ENCODE measurements at regions not wholly inside any gene's neighbourhood (a gene's known extent, or its start where the extent isn't known, plus 50 kb on each side); places are given as distances from the start of the nearest gene placed in this dataset.

GRCh38 chr1:228827019-228827418 lies 91.7 kb downstream of the RHOU start:
- H3F3A ChIP-seq (ENCODE audit: insufficient read depth, low read length): no peaks in the 10 kb centered on the region
- TF ChIP-seq EZH2phosphoT487 (IDR thresholded peaks at IDR 0.05; ENCODE audit: low read length): no peak
- TF ChIP-seq EZH2 (optimal IDR thresholded peaks at IDR 0.05; ENCODE audit: low read depth, low read length): no peak
- TF ChIP-seq CTCF (IDR thresholded peaks at IDR 0.05; ENCODE audit: low read length): no peak
- H3K27me3 ChIP-seq (replicated peaks; ENCODE audit: insufficient read depth, low read length): no peaks in the 10 kb centered on the region
- no peaks in the 10 kb centered on the region for H3K9me3 ChIP-seq (replicated peaks; ENCODE audit: insufficient read depth, low read length)
- no peak overlapping the region for H3K27ac ChIP-seq (ENCODE audit: low read length)
- DNase-seq: no peak
- H3K4me2 ChIP-seq (ENCODE audit: low read depth, low read length): no peak overlapping the region
- H3K9me2 ChIP-seq (replicated peaks; ENCODE audit: insufficient read depth, low read length): no peaks in the 10 kb centered on the region
- H3K4me1 ChIP-seq (ENCODE audit: low read length): no peaks in the 10 kb centered on the region
- no peaks in the 10 kb centered on the region for H3K79me2 ChIP-seq (ENCODE audit: low read length)
- no peaks in the 10 kb centered on the region for H3K36me3 ChIP-seq (replicated peaks; ENCODE audit: insufficient read depth, low read length)
- no peak overlapping the region for H3K9ac ChIP-seq (ENCODE audit: low read length)
- no peaks in the 10 kb centered on the region for H4K20me1 ChIP-seq (ENCODE audit: insufficient read depth, low read length)
- H2AFZ ChIP-seq (ENCODE audit: low read length): no peak overlapping the region
- no peak overlapping the region for H3K4me3 ChIP-seq (ENCODE audit: low read length)

DNA sequence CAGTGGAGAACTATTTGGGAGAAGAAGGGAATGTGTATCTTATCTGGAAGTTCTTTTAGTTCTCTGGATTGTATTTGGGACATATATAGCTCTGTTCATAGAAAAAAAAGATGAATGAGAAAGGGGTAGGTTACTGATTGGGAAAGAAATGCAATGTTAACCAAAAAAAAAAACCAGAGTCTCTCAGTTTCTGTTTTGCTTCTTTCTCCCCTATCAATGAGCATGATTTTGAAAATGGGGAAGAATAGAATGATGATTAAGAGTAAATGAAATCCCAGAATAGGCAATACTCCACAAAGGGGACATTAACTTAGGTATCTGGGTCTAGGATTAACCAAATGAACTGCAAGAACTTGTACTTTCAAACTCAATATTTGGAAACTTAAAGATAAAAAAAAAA lies 92.9 kb downstream of the RHOU start:
- Histone ChIP-seq H3K4me2 (ENCODE audit: low read depth, low read length) (no peak overlapping the region), H3K27me3 (replicated peaks; ENCODE audit: insufficient read depth, low read length) (no peaks in the 10 kb centered on the region), H3K27ac (ENCODE audit: low read length) (no peak overlapping the region), H3F3A (ENCODE audit: insufficient read depth, low read length) (no peaks in the 10 kb centered on the region), H3K79me2 (ENCODE audit: low read length) (no peaks in the 10 kb centered on the region), H3K9ac (ENCODE audit: low read length) (no peak overlapping the region), H3K9me3 (replicated peaks; ENCODE audit: insufficient read depth, low read length) (no peaks in the 10 kb centered on the region), H3K4me3 (ENCODE audit: low read length) (no peak overlapping the region), H4K20me1 (ENCODE audit: insufficient read depth, low read length) (no peaks in the 10 kb centered on the region), H2AFZ (ENCODE audit: low read length) (no peak overlapping the region), H3K9me2 (replicated peaks; ENCODE audit: insufficient read depth, low read length) (no peaks in the 10 kb centered on the region), H3K4me1 (ENCODE audit: low read length) (no peaks in the 10 kb centered on the region), H3K36me3 (replicated peaks; ENCODE audit: insufficient read depth, low read length) (no peaks in the 10 kb centered on the region)
- no peak for DNase-seq
- TF ChIP-seq CTCF (IDR thresholded peaks at IDR 0.05; ENCODE audit: low read length) (no peak), EZH2phosphoT487 (IDR thresholded peaks at IDR 0.05; ENCODE audit: low read length) (no peak), EZH2 (optimal IDR thresholded peaks at IDR 0.05; ENCODE audit: low read depth, low read length) (no peak)

DNA sequence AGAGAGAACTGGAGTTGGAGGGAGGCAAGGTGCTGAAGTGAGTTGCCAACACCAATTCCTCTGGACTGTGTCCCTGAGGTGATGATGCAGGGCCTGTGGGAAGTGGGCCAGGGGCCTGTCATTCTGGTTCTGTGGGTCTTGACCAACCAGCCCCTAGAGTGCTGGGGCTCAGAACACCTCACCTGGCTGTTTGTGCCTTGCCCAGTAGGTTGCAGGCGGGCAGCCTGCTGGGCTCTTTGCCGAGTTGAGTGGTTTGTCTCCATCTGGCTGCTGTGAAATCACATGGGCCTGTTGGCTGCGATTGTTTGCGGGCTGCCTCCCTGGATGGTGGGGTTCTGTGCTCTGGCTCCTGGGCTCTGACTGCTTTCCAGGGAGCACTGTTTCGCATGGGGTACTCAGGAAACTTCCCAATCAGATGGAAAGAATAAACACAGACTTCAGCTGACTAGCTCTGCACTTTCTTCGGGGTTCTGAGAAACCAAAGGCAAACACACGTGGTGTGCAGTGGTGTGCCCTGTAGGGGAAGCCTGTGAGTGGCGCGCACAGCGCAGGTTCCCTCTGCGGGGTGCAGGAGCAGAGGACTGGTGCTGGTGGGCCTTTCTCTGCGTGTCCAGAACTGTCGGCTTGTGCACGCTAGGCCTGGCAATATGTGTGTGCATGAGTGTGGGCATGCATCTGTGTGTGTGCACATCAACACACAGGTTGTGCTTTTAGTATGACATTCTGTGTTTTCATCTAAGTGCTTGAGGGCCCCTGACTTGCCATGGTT lies 95.1 kb downstream of the RHOU start:
- no peaks in the 10 kb centered on the region for H3K9me3 ChIP-seq (replicated peaks; ENCODE audit: insufficient read depth, low read length)
- H4K20me1 ChIP-seq (ENCODE audit: insufficient read depth, low read length): no peaks in the 10 kb centered on the region
- H2AFZ ChIP-seq (ENCODE audit: low read length): no peak overlapping the region
- DNase-seq: no peak
- H3K4me1 ChIP-seq (ENCODE audit: low read length): no peaks in the 10 kb centered on the region
- H3K9ac ChIP-seq (ENCODE audit: low read length): no peak overlapping the region
- no peak overlapping the region for H3K27ac ChIP-seq (ENCODE audit: low read length)
- no peaks in the 10 kb centered on the region for H3F3A ChIP-seq (ENCODE audit: insufficient read depth, low read length)
- no peaks in the 10 kb centered on the region for H3K79me2 ChIP-seq (ENCODE audit: low read length)
- TF ChIP-seq EZH2phosphoT487 (IDR thresholded peaks at IDR 0.05; ENCODE audit: low read length): no peak
- no peak for TF ChIP-seq CTCF (IDR thresholded peaks at IDR 0.05; ENCODE audit: low read length)
- no peak for TF ChIP-seq EZH2 (optimal IDR thresholded peaks at IDR 0.05; ENCODE audit: low read depth, low read length)
- H3K36me3 ChIP-seq (replicated peaks; ENCODE audit: insufficient read depth, low read length): no peaks in the 10 kb centered on the region
- no peak overlapping the region for H3K4me2 ChIP-seq (ENCODE audit: low read depth, low read length)
- H3K4me3 ChIP-seq (ENCODE audit: low read length): no peak overlapping the region
- H3K27me3 ChIP-seq (replicated peaks; ENCODE audit: insufficient read depth, low read length): no peaks in the 10 kb centered on the region
- H3K9me2 ChIP-seq (replicated peaks; ENCODE audit: insufficient read depth, low read length): no peaks in the 10 kb centered on the region
